Tibial artery (tissue), 4 donors: ENCODE measurements at regions not wholly inside any gene's neighbourhood (a gene's known extent, or its start where the extent isn't known, plus 50 kb on each side); places are given as distances from the start of the nearest gene placed in this dataset.

Experiments used
- DNase-seq, 2 donors: peaks; one replicate each; pipeline ENCODE4 v3.0.0-alpha.2; 2019
- H3K27ac ChIP-seq, 2 donors: fragments of 200-600 bp; sonication (generic) in 1 of 2; 1 replicate in 1 of 2; 2 replicates in 1 of 2; pipeline ENCODE4 v1.5.1; 2018 to 2019; ENCODE audit warnings: mild to moderate bottlenecking in 1 of 2
- H3K27me3 ChIP-seq, 2 donors: fragments of 200-600 bp; sonication (generic) in 1 of 2; one replicate each; pipeline versions ENCODE4 v1.5.1 to v1.6.0; 2016 to 2019
- H3K36me3 ChIP-seq, 3 donors: fragments of 200-600 bp; sonication (generic) in 2 of 3; one replicate each; pipeline ENCODE4 v1.5.1; 2016 to 2019; ENCODE audit warnings: mild to moderate bottlenecking in 2 of 3
- H3K4me1 ChIP-seq, 4 donors: fragments of 200-600 bp; sonication (generic) in 2 of 4; 1 replicate in 3 of 4; 2 replicates in 1 of 4; pipeline ENCODE4 v1.5.1; 2016 to 2019
- H3K4me3 ChIP-seq, 2 donors: fragments of 200-600 bp; sonication (generic) in 1 of 2; 1 replicate in 1 of 2; 2 replicates in 1 of 2; pipeline ENCODE4 v1.5.1; 2018 to 2019; ENCODE audit warnings: mild to moderate bottlenecking in 2 of 2
- H3K9me3 ChIP-seq, 3 donors: fragments of 200-600 bp; sonication (generic) in 1 of 3; one replicate each; pipeline ENCODE4 v1.5.1; 2016 to 2019
- intact Hi-C: fragments of 100-400 bp; cut with DNase I; formaldehyde crosslinking; loops from one replicate; pipeline ENCODE4 v1.15.0; 2023; ENCODE audit warnings: low total_unique reads
- TF ChIP-seq, protein P1 (sequence below), 2 experiments: fragments of 200-600 bp in 1 of 2; fragments of 450-650 bp in 1 of 2; IDR thresholded peaks; one replicate each; pipeline ENCODE4 v1.5.1; 2017 to 2019; ENCODE audit warnings: antibody characterized with exemption in 2 of 2, mild to moderate bottlenecking in 1 of 2, moderate library complexity in 1 of 2

DNA sequence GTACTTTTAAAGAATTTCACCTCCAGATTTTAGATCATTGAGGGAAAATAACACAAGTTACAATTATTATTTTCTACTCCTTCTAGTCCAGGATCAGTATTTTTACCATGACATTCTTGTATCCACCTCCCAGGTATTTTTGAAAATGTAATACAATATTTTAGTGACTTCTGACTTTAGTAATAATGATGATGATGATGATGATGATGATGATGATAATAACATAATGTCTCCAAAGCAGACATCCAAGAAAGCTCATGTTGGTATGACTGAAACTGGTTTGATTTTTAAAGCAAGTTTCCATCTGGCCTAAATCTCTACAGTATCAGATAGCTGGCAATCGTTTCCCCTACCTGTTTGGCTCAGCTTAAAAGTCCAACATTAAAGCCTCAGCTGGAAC is 140.0 kb upstream of the GULP1 start:
- intact Hi-C loops: loop anchor here (10.0 kb wide), 1 partner anchor 657 kb away; no protein-coding TSS in a partner anchor
- no peak for DNase-seq
- Histone ChIP-seq H3K27ac (no peak overlapping the region), H3K4me3 (no peak overlapping the region), H3K4me1 (peaks cover 0 to 12% (median 3%) of the 10 kb centered on the region in 4 donors), H3K36me3 (no peaks in the 10 kb centered on the region), H3K9me3 (no peaks in the 10 kb centered on the region), H3K27me3 (no peaks in the 10 kb centered on the region)
- TF ChIP-seq, protein P1, sequence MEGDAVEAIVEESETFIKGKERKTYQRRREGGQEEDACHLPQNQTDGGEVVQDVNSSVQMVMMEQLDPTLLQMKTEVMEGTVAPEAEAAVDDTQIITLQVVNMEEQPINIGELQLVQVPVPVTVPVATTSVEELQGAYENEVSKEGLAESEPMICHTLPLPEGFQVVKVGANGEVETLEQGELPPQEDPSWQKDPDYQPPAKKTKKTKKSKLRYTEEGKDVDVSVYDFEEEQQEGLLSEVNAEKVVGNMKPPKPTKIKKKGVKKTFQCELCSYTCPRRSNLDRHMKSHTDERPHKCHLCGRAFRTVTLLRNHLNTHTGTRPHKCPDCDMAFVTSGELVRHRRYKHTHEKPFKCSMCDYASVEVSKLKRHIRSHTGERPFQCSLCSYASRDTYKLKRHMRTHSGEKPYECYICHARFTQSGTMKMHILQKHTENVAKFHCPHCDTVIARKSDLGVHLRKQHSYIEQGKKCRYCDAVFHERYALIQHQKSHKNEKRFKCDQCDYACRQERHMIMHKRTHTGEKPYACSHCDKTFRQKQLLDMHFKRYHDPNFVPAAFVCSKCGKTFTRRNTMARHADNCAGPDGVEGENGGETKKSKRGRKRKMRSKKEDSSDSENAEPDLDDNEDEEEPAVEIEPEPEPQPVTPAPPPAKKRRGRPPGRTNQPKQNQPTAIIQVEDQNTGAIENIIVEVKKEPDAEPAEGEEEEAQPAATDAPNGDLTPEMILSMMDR (IDR thresholded peaks at IDR 0.05): no peak

DNA sequence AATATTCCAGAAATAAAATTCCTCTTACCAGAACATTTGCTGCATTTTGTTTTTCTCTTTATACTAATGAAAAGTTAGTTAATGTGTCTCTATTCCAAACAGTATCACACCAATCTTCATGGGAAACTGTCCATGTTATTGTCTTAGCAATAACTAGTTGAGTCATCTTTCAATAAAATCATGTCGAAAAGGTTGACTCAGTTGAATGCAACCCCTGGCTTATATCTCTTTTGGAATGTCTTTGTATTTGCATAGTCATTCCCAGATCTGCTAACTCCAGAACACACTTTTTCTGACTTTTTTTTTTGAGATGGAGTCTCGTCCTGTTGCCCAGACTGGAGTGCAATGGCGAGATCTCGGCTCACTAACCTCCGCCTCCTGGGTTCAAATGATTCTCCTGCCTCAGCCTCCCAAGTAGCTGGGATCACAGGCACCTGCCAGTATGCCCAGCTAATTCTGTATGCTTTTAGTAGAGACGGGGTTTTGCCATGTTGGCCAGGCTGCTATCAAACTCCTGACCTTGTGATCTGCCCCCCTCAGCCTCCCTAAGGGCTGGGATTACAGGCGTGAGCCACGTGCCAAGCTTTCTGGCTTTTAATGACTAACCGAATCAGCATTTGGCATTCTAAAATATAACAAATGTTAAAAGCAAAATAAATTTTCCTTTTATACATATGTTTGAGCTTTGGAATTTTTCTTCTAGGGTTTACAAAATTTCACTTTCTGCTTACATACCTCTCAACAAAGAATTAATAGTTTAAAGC is 133.2 kb upstream of the GULP1 start:
- no peak overlapping the region for H3K4me3 ChIP-seq
- no peaks in the 10 kb centered on the region for H3K4me1 ChIP-seq
- H3K36me3 ChIP-seq: no peaks in the 10 kb centered on the region
- intact Hi-C loops: loop anchor here (10.0 kb wide), 1 partner anchor 664 kb away; no protein-coding TSS in a partner anchor
- H3K27me3 ChIP-seq: no peaks in the 10 kb centered on the region
- no peak for DNase-seq
- H3K27ac ChIP-seq: no peak overlapping the region
- TF ChIP-seq, protein P1 (IDR thresholded peaks at IDR 0.05): no peak
- no peaks in the 10 kb centered on the region for H3K9me3 ChIP-seq

DNA sequence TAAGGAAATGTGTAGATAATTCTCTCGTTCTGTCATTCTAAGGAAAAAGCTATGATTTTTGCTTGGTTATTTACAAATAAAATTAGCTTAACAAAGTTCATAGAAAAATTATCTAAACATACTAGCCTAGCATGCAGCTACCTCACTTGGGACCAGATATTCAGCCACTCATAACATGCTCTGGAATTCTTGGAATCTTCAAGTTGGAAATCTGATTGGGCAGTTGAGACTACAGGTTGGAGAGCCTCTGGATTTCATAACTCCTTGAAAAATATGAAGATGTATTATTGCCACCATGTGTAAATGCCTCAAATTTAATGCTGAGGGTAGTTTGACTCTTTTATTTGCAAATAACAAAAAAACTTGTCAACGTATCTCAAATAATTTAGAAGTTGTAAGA is 132.2 kb upstream of the GULP1 start:
- TF ChIP-seq, protein P1 (IDR thresholded peaks at IDR 0.05): no peak
- intact Hi-C loops: loop anchor here (10.0 kb wide), 1 partner anchor 665 kb away; no protein-coding TSS in a partner anchor
- no peaks in the 10 kb centered on the region for H3K9me3 ChIP-seq
- H3K4me1 ChIP-seq: no peaks in the 10 kb centered on the region
- no peaks in the 10 kb centered on the region for H3K36me3 ChIP-seq
- H3K27ac ChIP-seq: no peak overlapping the region
- no peaks in the 10 kb centered on the region for H3K27me3 ChIP-seq
- H3K4me3 ChIP-seq: no peak overlapping the region
- no peak for DNase-seq

DNA sequence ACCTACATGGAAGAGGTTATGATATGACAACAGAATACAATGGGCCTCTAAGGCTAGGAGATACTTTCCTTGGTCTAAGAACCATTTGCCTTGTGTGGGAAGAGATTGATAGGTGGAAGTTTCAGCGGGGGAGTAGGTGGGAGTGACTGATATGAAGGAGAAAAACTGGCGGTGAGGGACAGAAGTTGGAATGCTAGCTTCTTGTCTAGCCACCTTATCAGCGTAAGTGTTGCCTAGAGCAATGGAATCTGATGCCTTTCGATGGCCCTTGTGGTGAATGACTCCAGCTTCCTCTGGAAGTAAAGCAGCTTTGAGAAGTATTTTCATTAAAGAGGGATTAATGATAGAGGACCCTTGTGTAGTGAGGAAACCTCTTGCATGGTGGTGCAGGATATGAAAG is 121.3 kb upstream of the GULP1 start:
- Histone ChIP-seq H3K4me1 (no peaks in the 10 kb centered on the region), H3K27me3 (no peaks in the 10 kb centered on the region), H3K4me3 (no peak overlapping the region), H3K9me3 (no peaks in the 10 kb centered on the region), H3K27ac (no peak overlapping the region), H3K36me3 (no peaks in the 10 kb centered on the region)
- TF ChIP-seq, protein P1 (IDR thresholded peaks at IDR 0.05): no peak
- intact Hi-C loops: no loop called here
- no peak for DNase-seq

DNA sequence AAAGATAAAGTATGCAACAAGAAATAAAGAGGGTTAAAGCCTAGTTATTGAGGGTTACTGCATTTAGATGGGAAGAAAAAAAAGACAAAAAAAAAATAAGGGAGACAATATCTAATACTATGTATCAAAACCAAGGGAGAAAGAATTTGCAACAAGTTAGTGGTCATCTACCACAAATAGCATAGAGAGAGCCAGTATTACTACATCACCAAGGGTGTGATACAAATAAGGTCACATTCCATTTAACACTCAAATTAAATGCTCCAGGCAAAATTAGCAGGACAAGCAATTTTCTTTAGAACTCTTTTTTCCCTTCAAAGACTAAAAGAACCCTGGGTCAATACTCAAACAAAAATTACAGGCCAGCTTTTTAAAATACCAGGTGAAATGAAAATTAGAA is 115.1 kb upstream of the GULP1 start:
- Histone ChIP-seq H3K4me3 (no peak overlapping the region), H3K27ac (no peak overlapping the region), H3K4me1 (peaks cover 0 to 10% (median 1%) of the 10 kb centered on the region in 4 donors), H3K9me3 (no peaks in the 10 kb centered on the region), H3K27me3 (no peaks in the 10 kb centered on the region), H3K36me3 (no peaks in the 10 kb centered on the region)
- TF ChIP-seq, protein P1 (IDR thresholded peaks at IDR 0.05): no peak
- intact Hi-C loops: no loop called here
- no peak for DNase-seq
